ENCODE measurements at regions not wholly inside any gene's neighbourhood (a gene's known extent, or its start where the extent isn't known, plus 50 kb on each side); places are given as distances from the start of the nearest gene placed in this dataset.

GRCh38 chr1:8214501-8215173, 103.3 kb upstream of the SLC45A1 start:
- Histone ChIP-seq H3K36me3 (no peaks in the 10 kb centered on the region), H3K9me3 (no peaks in the 10 kb centered on the region), H3K4me3 (no peak overlapping the region), H3K27me3 (no peaks in the 10 kb centered on the region), H3K27ac (no peak overlapping the region), H3K4me1 (ENCODE audit: insufficient read depth) (peaks cover 6% of the 10 kb centered on the region)
- intact Hi-C loops (cut with DNase I), result loop anchor here in 1 of 4 donors (5.0 to 10.0 kb wide), 2 partner anchors 77 to 180 kb away; no protein-coding TSS in a partner anchor
- DNase-seq, result no peak
- WGBS, 3 donors, result 65 to 73% (median 69%) methylated on average over 6 of the region's 6 CpGs
- TF ChIP-seq POLR2A (IDR thresholded peaks at IDR 0.05), result no peak
- TF ChIP-seq EP300 (IDR thresholded peaks at IDR 0.05), result no peak
- TF ChIP-seq, protein P1, sequence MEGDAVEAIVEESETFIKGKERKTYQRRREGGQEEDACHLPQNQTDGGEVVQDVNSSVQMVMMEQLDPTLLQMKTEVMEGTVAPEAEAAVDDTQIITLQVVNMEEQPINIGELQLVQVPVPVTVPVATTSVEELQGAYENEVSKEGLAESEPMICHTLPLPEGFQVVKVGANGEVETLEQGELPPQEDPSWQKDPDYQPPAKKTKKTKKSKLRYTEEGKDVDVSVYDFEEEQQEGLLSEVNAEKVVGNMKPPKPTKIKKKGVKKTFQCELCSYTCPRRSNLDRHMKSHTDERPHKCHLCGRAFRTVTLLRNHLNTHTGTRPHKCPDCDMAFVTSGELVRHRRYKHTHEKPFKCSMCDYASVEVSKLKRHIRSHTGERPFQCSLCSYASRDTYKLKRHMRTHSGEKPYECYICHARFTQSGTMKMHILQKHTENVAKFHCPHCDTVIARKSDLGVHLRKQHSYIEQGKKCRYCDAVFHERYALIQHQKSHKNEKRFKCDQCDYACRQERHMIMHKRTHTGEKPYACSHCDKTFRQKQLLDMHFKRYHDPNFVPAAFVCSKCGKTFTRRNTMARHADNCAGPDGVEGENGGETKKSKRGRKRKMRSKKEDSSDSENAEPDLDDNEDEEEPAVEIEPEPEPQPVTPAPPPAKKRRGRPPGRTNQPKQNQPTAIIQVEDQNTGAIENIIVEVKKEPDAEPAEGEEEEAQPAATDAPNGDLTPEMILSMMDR (IDR thresholded peaks at IDR 0.05), result no peak

GRCh38 chr1:8213676-8214075, 104.2 kb upstream of the SLC45A1 start:
- Histone ChIP-seq H3K4me3 (no peak overlapping the region), H3K9me3 (no peaks in the 10 kb centered on the region), H3K36me3 (no peaks in the 10 kb centered on the region), H3K27me3 (no peaks in the 10 kb centered on the region), H3K27ac (no peak overlapping the region), H3K4me1 (ENCODE audit: insufficient read depth) (peaks cover 6% of the 10 kb centered on the region)
- DNase-seq, result no peak
- intact Hi-C loops (cut with DNase I), result loop anchor here in 1 of 4 donors (10.0 kb wide), 1 partner anchor 179 kb away; no protein-coding TSS in a partner anchor
- 63 to 78% (median 63%) methylated on average over 9 of the region's 9 CpGs for WGBS, 3 donors
- TF ChIP-seq, protein P1 (IDR thresholded peaks at IDR 0.05), result no peak
- TF ChIP-seq POLR2A (IDR thresholded peaks at IDR 0.05) (no peak), EP300 (IDR thresholded peaks at IDR 0.05) (no peak)

DNA sequence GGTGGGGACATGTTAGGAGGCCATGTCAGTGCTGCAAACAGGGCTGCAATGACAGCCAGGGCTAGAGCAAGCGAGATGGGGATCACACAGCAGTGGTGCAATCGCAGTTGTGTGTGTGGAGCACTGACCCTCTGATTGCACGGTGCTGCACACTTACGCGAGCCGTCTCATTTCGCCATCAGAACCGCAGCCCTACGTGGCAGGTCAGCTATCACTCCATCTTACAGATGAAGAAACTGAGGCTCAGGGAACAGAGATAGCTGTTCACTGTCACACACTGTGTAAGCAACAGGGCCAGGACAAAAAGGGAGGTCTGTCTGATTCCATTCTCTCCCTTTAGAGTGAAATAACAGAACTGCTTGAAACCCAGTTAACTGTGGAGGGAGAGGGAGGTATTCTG, 104.8 kb upstream of the SLC45A1 start:
- intact Hi-C loops (cut with DNase I), result loop anchor here in 1 of 4 donors (10.0 kb wide), 1 partner anchor 178 kb away; no protein-coding TSS in a partner anchor
- H3K9me3 ChIP-seq, result no peaks in the 10 kb centered on the region
- no peak for DNase-seq
- H3K27ac ChIP-seq, result no peak overlapping the region
- no peak overlapping the region for H3K4me3 ChIP-seq
- H3K4me1 ChIP-seq (ENCODE audit: insufficient read depth), result peaks cover 6% of the 10 kb centered on the region
- 88 to 97% (median 95%) methylated on average over 9 of the region's 9 CpGs for WGBS, 3 donors
- TF ChIP-seq POLR2A (IDR thresholded peaks at IDR 0.05) (no peak), EP300 (IDR thresholded peaks at IDR 0.05) (no peak)
- TF ChIP-seq, protein P1 (IDR thresholded peaks at IDR 0.05), result no peak
- no peaks in the 10 kb centered on the region for H3K36me3 ChIP-seq
- H3K27me3 ChIP-seq, result no peaks in the 10 kb centered on the region

DNA sequence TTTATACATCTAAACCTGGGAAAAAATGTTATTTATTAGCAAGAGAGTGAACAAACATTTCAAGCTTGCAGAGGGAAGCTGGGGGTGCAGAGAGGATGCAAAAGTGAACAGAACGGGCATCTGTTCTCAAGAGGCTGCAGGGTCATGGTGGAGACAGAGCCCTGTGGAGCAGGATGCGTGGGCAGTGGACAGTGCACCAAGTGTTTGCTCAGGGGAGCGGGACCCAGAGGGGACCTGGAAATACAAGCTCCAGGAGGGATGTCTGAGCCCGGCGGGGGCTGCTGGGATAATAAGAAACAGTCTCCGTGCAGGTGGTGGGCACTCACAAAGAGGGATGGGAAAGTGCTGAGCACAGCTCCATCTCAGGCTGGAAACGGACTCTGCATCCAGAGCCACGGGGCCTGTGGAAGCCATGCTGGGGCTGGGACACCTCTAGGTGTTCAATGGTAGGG, 105.3 kb upstream of the SLC45A1 start:
- peaks cover 6% of the 10 kb centered on the region for H3K4me1 ChIP-seq (ENCODE audit: insufficient read depth)
- H3K27ac ChIP-seq, result no peak overlapping the region
- no peaks in the 10 kb centered on the region for H3K36me3 ChIP-seq
- WGBS, 3 donors, result 80 to 83% (median 82%) methylated on average over 8 of the region's 8 CpGs
- no peaks in the 10 kb centered on the region for H3K27me3 ChIP-seq
- intact Hi-C loops (cut with DNase I), result loop anchor here in 1 of 4 donors (10.0 kb wide), 1 partner anchor 178 kb away; no protein-coding TSS in a partner anchor
- TF ChIP-seq EP300 (IDR thresholded peaks at IDR 0.05) (no peak), POLR2A (IDR thresholded peaks at IDR 0.05) (no peak)
- TF ChIP-seq, protein P1 (IDR thresholded peaks at IDR 0.05), result no peak
- H3K9me3 ChIP-seq, result no peaks in the 10 kb centered on the region
- DNase-seq, result no peak
- no peak overlapping the region for H3K4me3 ChIP-seq

Data from ovary (tissue), 7 donors.